ENCODE measurements at regions not wholly inside any gene's neighbourhood (a gene's known extent, or its start where the extent isn't known, plus 50 kb on each side); places are given as distances from the start of the nearest gene placed in this dataset.
"Not testable (repeated sequence)": the region's sequence is repeated elsewhere in the genome, so short reads cannot be mapped to it uniquely, and the experiment has no call there.

- DNase-seq (ENCODE audit: low read depth in 2 of 3, low spot score in 1 of 3): not testable (repeated sequence)
Observed at GRCh38 chr16:80091453-80091852, 449.3 kb upstream of the DYNLRB2 start.

GRCh38 chr16:80085606-80086005, 455.2 kb upstream of the DYNLRB2 start:
- DNase-seq (ENCODE audit: low read depth in 2 of 3, low spot score in 1 of 3): no peak

GRCh38 chr16:80084614-80085013, 456.2 kb upstream of the DYNLRB2 start:
- peak in 1 of 3 donors; percentile 6 for DNase-seq (ENCODE audit: low read depth in 2 of 3, low spot score in 1 of 3)

GRCh38 chr16:80084163-80084562, 456.6 kb upstream of the DYNLRB2 start:
- DNase-seq (ENCODE audit: low read depth in 2 of 3, low spot score in 1 of 3): no peak

- DNase-seq (ENCODE audit: low read depth in 2 of 3, low spot score in 1 of 3): no peak
Observed at GRCh38 chr16:80082906-80083305, 457.9 kb upstream of the DYNLRB2 start.

- no peak for DNase-seq (ENCODE audit: low read depth in 2 of 3, low spot score in 1 of 3)
Observed at GRCh38 chr16:80081846-80082245, 458.9 kb upstream of the DYNLRB2 start.

- no peak for DNase-seq (ENCODE audit: low read depth in 2 of 3, low spot score in 1 of 3)
Observed at GRCh38 chr16:80080287-80080851, 460.4 kb upstream of the DYNLRB2 start.

GRCh38 chr16:80079072-80079471, 461.7 kb upstream of the DYNLRB2 start:
- DNase-seq (ENCODE audit: low read depth in 2 of 3, low spot score in 1 of 3): no peak

GRCh38 chr16:80077696-80078095, 463.1 kb upstream of the DYNLRB2 start:
- DNase-seq (ENCODE audit: low read depth in 2 of 3, low spot score in 1 of 3): no peak

GRCh38 chr16:80074329-80074728, 466.5 kb upstream of the DYNLRB2 start:
- DNase-seq (ENCODE audit: low read depth in 2 of 3, low spot score in 1 of 3): no peak

- no peak for DNase-seq (ENCODE audit: low read depth in 2 of 3, low spot score in 1 of 3)
Observed at GRCh38 chr16:80071964-80072456, 468.8 kb upstream of the DYNLRB2 start.

GRCh38 chr16:80066805-80067580, 466.5 kb upstream of the MAF start:
- DNase-seq (ENCODE audit: low read depth in 2 of 3, low spot score in 1 of 3): no peak

GRCh38 chr16:80065541-80065940, 465.0 kb upstream of the MAF start:
- DNase-seq (ENCODE audit: low read depth in 2 of 3, low spot score in 1 of 3): no peak

- DNase-seq (ENCODE audit: low read depth in 2 of 3, low spot score in 1 of 3): no peak
Observed at GRCh38 chr16:80063713-80064069, 463.2 kb upstream of the MAF start.

- no peak for DNase-seq (ENCODE audit: low read depth in 2 of 3, low spot score in 1 of 3)
Observed at GRCh38 chr16:80063031-80063712, 462.6 kb upstream of the MAF start.

- DNase-seq (ENCODE audit: low read depth in 2 of 3, low spot score in 1 of 3): no peak
Observed at GRCh38 chr16:80062361-80063030, 462.0 kb upstream of the MAF start.

- no peak for DNase-seq (ENCODE audit: low read depth in 2 of 3, low spot score in 1 of 3)
Observed at GRCh38 chr16:80060470-80060869, 459.9 kb upstream of the MAF start.

GRCh38 chr16:80059836-80060235, 459.3 kb upstream of the MAF start:
- no peak for DNase-seq (ENCODE audit: low read depth in 2 of 3, low spot score in 1 of 3)

GRCh38 chr16:80058214-80058613, 457.7 kb upstream of the MAF start:
- DNase-seq (ENCODE audit: low read depth in 2 of 3, low spot score in 1 of 3): no peak

GRCh38 chr16:80056324-80056723, 455.8 kb upstream of the MAF start:
- no peak for DNase-seq (ENCODE audit: low read depth in 2 of 3, low spot score in 1 of 3)

GRCh38 chr16:80055831-80056230, 455.3 kb upstream of the MAF start:
- DNase-seq (ENCODE audit: low read depth in 2 of 3, low spot score in 1 of 3): no peak

- no peak for DNase-seq (ENCODE audit: low read depth in 2 of 3, low spot score in 1 of 3)
Observed at GRCh38 chr16:80054647-80055046, 454.1 kb upstream of the MAF start.

Data from stimulated activated CD4-positive, alpha-beta T cell treated with anti-CD3 and anti-CD28 coated beads, Interleukin-12 subunit alpha, Interleukin-12 subunit beta, amount 100 ng/mL, for 48 hours (primary cell).